MM.1S (cell line): ENCODE measurements at regions not wholly inside any gene's neighbourhood (a gene's known extent, or its start where the extent isn't known, plus 50 kb on each side); places are given as distances from the start of the nearest gene placed in this dataset.

ENCODE experiments used
- DNase-seq: peaks from one replicate; pipeline ENCODE4 v3.0.0-alpha.2; 2015
- H2AFZ ChIP-seq: fragments of 300-600 bp; sonication (generic); 2 replicates; pipeline ENCODE4 v1.6.0; 2016; ENCODE audit warnings: antibody characterized with exemption, low read length
- H3F3A ChIP-seq: fragments of 300-600 bp; sonication (generic); 2 replicates; pipeline ENCODE4 v1.6.1; 2016; ENCODE audit warnings: mild to moderate bottlenecking, antibody characterized with exemption, low read length, moderate library complexity, mixed read lengths; ENCODE audit not compliant: insufficient read depth
- H3K27ac ChIP-seq: fragments of 300-600 bp; sonication (generic); 2 replicates; pipeline ENCODE4 v1.5.1; 2016; ENCODE audit warnings: mild to moderate bottlenecking, low read length
- H3K27me3 ChIP-seq: fragments of 300-600 bp; sonication (generic); replicated peaks from 2 replicates; pipeline ENCODE4 v1.6.0; 2016; ENCODE audit warnings: low read length; ENCODE audit not compliant: insufficient read depth
- H3K36me3 ChIP-seq: fragments of 300-600 bp; sonication (generic); replicated peaks from 2 replicates; pipeline ENCODE4 v1.6.1; 2016; ENCODE audit warnings: mild to moderate bottlenecking, low read length, mixed read lengths; ENCODE audit not compliant: insufficient read depth
- H3K4me1 ChIP-seq: fragments of 300-600 bp; sonication (generic); 2 replicates; pipeline ENCODE4 v1.6.1; 2016; ENCODE audit warnings: low read length, mixed read lengths
- H3K4me2 ChIP-seq: fragments of 300-600 bp; sonication (generic); 2 replicates; pipeline ENCODE4 v1.6.0; 2016; ENCODE audit warnings: low read depth, low read length
- H3K4me3 ChIP-seq: fragments of 300-600 bp; sonication (generic); 2 replicates; pipeline ENCODE4 v1.5.1; 2016; ENCODE audit warnings: low read length, mixed read lengths
- H3K79me2 ChIP-seq: fragments of 300-600 bp; sonication (generic); 2 replicates; pipeline ENCODE4 v1.6.1; 2016; ENCODE audit warnings: mixed run types, low read length, mixed read lengths
- H3K9ac ChIP-seq: fragments of 300-600 bp; sonication (generic); 2 replicates; pipeline ENCODE4 v1.6.1; 2016; ENCODE audit warnings: low read length, mixed read lengths
- H3K9me2 ChIP-seq: fragments of 300-600 bp; sonication (generic); replicated peaks from 2 replicates; pipeline ENCODE4 v1.6.1; 2016; ENCODE audit warnings: mild to moderate bottlenecking, low read length, mixed read lengths; ENCODE audit not compliant: insufficient read depth
- H3K9me3 ChIP-seq: fragments of 300-600 bp; sonication (generic); replicated peaks from 2 replicates; pipeline ENCODE4 v1.6.1; 2016; ENCODE audit warnings: mild to moderate bottlenecking, low read length, mixed read lengths; ENCODE audit not compliant: insufficient read depth
- H4K20me1 ChIP-seq: fragments of 300-600 bp; sonication (generic); 2 replicates; pipeline ENCODE4 v1.6.1; 2016; ENCODE audit warnings: mild to moderate bottlenecking, low read length, moderate library complexity, mixed read lengths; ENCODE audit not compliant: insufficient read depth
- CTCF ChIP-seq: fragments of 300-600 bp; sonication (generic); IDR thresholded peaks from 2 replicates; pipeline ENCODE4 v1.5.1; 2016; ENCODE audit warnings: antibody characterized with exemption, low read length, mixed read lengths
- EZH2 ChIP-seq: fragments of 300-600 bp; sonication (generic); optimal IDR thresholded peaks from 2 replicates; pipeline ENCODE3; 2017; ENCODE audit warnings: low read depth, mild to moderate bottlenecking, antibody characterized with exemption, low read length, mixed read lengths
- EZH2phosphoT487 ChIP-seq: fragments of 300-600 bp; sonication (generic); IDR thresholded peaks from 2 replicates; pipeline ENCODE4 v1.6.1; 2018; ENCODE audit warnings: antibody characterized with exemption, low read length

DNA sequence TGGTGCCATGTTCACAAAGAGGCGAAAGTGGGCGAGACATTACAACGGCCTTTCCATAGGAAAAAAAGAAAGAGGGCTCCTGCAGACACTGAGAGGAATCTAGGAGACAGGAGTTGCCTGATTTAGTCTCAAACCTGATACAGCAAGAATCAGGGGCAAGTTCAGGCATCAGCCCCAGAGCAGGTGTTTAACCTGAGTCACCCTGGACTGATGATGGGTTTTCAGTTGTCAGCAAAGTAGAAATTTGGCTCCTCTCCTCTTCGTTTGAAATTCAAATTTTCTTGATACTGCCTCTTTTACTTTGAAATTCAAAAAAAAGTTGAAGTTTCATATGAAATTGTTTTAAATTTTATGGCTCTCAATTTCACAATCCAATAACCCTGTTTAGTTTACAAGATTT lies 189.5 kb downstream of the ABCC12 start:
- H2AFZ ChIP-seq = no peak overlapping the region
- no peaks in the 10 kb centered on the region for H3K4me1 ChIP-seq
- TF ChIP-seq CTCF = no peak
- no peak for TF ChIP-seq EZH2
- no peak for TF ChIP-seq EZH2phosphoT487
- H3K4me3 ChIP-seq = no peak overlapping the region
- no peaks in the 10 kb centered on the region for H3K27me3 ChIP-seq
- H3K27ac ChIP-seq = no peak overlapping the region
- no peak overlapping the region for H3K9ac ChIP-seq
- no peak overlapping the region for H3K4me2 ChIP-seq
- H4K20me1 ChIP-seq = no peaks in the 10 kb centered on the region
- no peaks in the 10 kb centered on the region for H3K36me3 ChIP-seq
- H3K79me2 ChIP-seq = no peaks in the 10 kb centered on the region
- no peaks in the 10 kb centered on the region for H3K9me3 ChIP-seq
- H3F3A ChIP-seq = no peaks in the 10 kb centered on the region
- no peak for DNase-seq
- H3K9me2 ChIP-seq = no peaks in the 10 kb centered on the region

DNA sequence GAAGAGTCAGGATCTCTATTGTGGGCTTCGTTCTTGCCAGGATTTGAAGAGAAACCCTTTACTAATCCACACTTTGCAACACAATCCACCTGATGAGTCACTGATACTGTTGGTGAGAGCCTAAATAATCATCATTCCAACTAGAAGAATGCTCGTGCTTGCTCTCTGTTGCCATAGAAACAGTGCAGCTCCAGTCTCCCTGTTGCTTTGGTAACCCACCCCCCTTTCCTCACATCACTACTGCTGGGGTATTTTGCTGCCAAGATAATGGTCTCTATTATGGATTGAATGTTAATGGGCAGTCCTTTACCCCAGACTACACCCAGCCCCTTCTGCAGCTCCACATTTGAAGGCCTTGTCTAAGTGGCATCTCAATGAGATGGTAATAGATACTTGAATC lies 190.4 kb downstream of the ABCC12 start:
- Histone ChIP-seq H3K4me1 (no peaks in the 10 kb centered on the region), H2AFZ (no peak overlapping the region), H3F3A (no peaks in the 10 kb centered on the region), H3K4me3 (no peak overlapping the region), H3K9me2 (no peaks in the 10 kb centered on the region), H4K20me1 (no peaks in the 10 kb centered on the region), H3K9ac (no peak overlapping the region), H3K36me3 (no peaks in the 10 kb centered on the region), H3K27me3 (no peaks in the 10 kb centered on the region), H3K9me3 (no peaks in the 10 kb centered on the region), H3K4me2 (no peak overlapping the region), H3K79me2 (no peaks in the 10 kb centered on the region), H3K27ac (no peak overlapping the region)
- TF ChIP-seq EZH2 (no peak), EZH2phosphoT487 (no peak), CTCF (no peak)
- DNase-seq = no peak

GRCh38 chr16:47958726-47959125 lies 197.1 kb downstream of the ABCC12 start:
- no peaks in the 10 kb centered on the region for H3K4me1 ChIP-seq
- no peak overlapping the region for H2AFZ ChIP-seq
- no peak for DNase-seq
- H3F3A ChIP-seq = no peaks in the 10 kb centered on the region
- H3K9me3 ChIP-seq = no peaks in the 10 kb centered on the region
- no peak overlapping the region for H3K9ac ChIP-seq
- no peaks in the 10 kb centered on the region for H3K79me2 ChIP-seq
- no peaks in the 10 kb centered on the region for H3K9me2 ChIP-seq
- no peak overlapping the region for H3K27ac ChIP-seq
- TF ChIP-seq EZH2phosphoT487 = no peak
- TF ChIP-seq CTCF = no peak
- no peak for TF ChIP-seq EZH2
- no peaks in the 10 kb centered on the region for H3K36me3 ChIP-seq
- H4K20me1 ChIP-seq = no peaks in the 10 kb centered on the region
- H3K27me3 ChIP-seq = no peaks in the 10 kb centered on the region
- no peak overlapping the region for H3K4me3 ChIP-seq
- H3K4me2 ChIP-seq = no peak overlapping the region

DNA sequence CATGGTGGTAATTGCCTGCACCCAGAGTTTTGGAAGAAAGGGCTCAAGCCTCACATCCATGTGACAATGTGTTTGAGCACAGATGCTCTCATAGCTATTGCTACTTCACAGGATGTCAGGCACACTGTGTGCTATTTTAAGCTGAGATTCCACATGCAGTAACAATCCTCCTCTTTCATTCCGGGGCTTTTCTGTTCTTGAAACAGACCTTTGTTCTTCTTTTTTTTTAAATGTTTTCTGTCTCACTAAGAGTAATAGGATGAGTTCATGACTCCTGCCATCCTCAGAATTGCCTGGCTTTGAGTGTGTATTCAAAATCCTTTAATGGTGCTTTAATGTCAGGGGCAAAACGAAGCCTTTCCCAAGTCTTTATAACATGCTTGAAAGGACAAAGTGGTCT lies 198.9 kb downstream of the ABCC12 start:
- Histone ChIP-seq H3K9ac (no peak overlapping the region), H3K4me3 (no peak overlapping the region), H3K4me2 (no peak overlapping the region), H3K9me3 (no peaks in the 10 kb centered on the region), H3K36me3 (no peaks in the 10 kb centered on the region), H3K9me2 (no peaks in the 10 kb centered on the region), H3K4me1 (no peaks in the 10 kb centered on the region), H4K20me1 (no peaks in the 10 kb centered on the region), H3K79me2 (no peaks in the 10 kb centered on the region), H3K27me3 (no peaks in the 10 kb centered on the region), H3K27ac (no peak overlapping the region), H3F3A (no peaks in the 10 kb centered on the region), H2AFZ (no peak overlapping the region)
- no peak for TF ChIP-seq EZH2phosphoT487
- no peak for TF ChIP-seq EZH2
- no peak for TF ChIP-seq CTCF
- no peak for DNase-seq
